ENCODE measurements at regions not wholly inside any gene's neighbourhood (a gene's known extent, or its start where the extent isn't known, plus 50 kb on each side); places are given as distances from the start of the nearest gene placed in this dataset. TPM values are rescaled to one million over a fixed set of nuclear protein-coding genes. Genes with fewer than 3 reads are reported as not detected.
"Not testable (repeated sequence)": the region's sequence is repeated elsewhere in the genome, so short reads cannot be mapped to it uniquely, and the experiment has no call there.

- FAIRE-seq: no peak
- no peak for DNase-seq (ENCODE audit: low spot score in 2 of 2)
Observed at GRCh38 chr7:56250135-56250534, 133.9 kb upstream of the NUPR2 start.

- DNase-seq (ENCODE audit: low spot score in 2 of 2): no peak
- FAIRE-seq: no peak
Observed at GRCh38 chr7:56229631-56230030, 113.4 kb upstream of the NUPR2 start.

GRCh38 chr7:56222866-56223265, 106.6 kb upstream of the NUPR2 start:
- DNase-seq (ENCODE audit: low spot score in 2 of 2) (no peak), FAIRE-seq (no peak)

GRCh38 chr7:56219017-56219416, 102.8 kb upstream of the NUPR2 start:
- DNase-seq (ENCODE audit: low spot score in 2 of 2) (no peak), FAIRE-seq (no peak)

GRCh38 chr7:56218510-56218909, 102.3 kb upstream of the NUPR2 start:
- FAIRE-seq: no peak
- no peak for DNase-seq (ENCODE audit: low spot score in 2 of 2)

GRCh38 chr7:56213574-56213973, 97.4 kb upstream of the NUPR2 start:
- DNase-seq (ENCODE audit: low spot score in 2 of 2) (no peak), FAIRE-seq (no peak)

GRCh38 chr7:56206420-56206819, 90.2 kb upstream of the NUPR2 start:
- DNase-seq (ENCODE audit: low spot score in 2 of 2): no peak
- no peak for FAIRE-seq

- DNase-seq (ENCODE audit: low spot score in 2 of 2) (no peak), FAIRE-seq (no peak)
Observed at GRCh38 chr7:56199639-56200038, 83.4 kb upstream of the NUPR2 start.

- FAIRE-seq; DNase-seq (ENCODE audit: low spot score in 2 of 2): not testable (repeated sequence)
Observed at GRCh38 chr7:56196195-56196594, 80.0 kb upstream of the NUPR2 start.

- DNase-seq (ENCODE audit: low spot score in 2 of 2) (no peak), FAIRE-seq (no peak)
Observed at GRCh38 chr7:56188823-56189346, 72.7 kb upstream of the NUPR2 start.

- no peak for DNase-seq (ENCODE audit: low spot score in 2 of 2)
- FAIRE-seq: no peak
Observed at GRCh38 chr7:56188376-56188775, 72.2 kb upstream of the NUPR2 start.

GRCh38 chr7:56181010-56181409, 64.8 kb upstream of the NUPR2 start:
- DNase-seq (ENCODE audit: low spot score in 2 of 2): no peak
- FAIRE-seq: no peak

- DNase-seq (ENCODE audit: low spot score in 2 of 2) (no peak), FAIRE-seq (no peak)
Observed at GRCh38 chr7:56175771-56176170, 59.6 kb upstream of the NUPR2 start.

GRCh38 chr7:56174875-56175760, 58.9 kb upstream of the NUPR2 start:
- DNase-seq (ENCODE audit: low spot score in 2 of 2) (peak; percentile 31 to 49), FAIRE-seq (no peak)

GRCh38 chr7:56174346-56174874, 58.2 kb upstream of the NUPR2 start:
- FAIRE-seq (no peak), DNase-seq (ENCODE audit: low spot score in 2 of 2) (no peak)

Small RNA genes lying in the stretch of these regions (small RNA-seq; reads per million reads assigned to genes)
- gene AC092447.9 (not detected), gene RNU6-1052P (not detected), gene RNU6-1335P (not detected), gene SEPT14P24 (not detected)

All from frontal cortex (tissue), 4 donors.